HepG2 (cell line): ENCODE measurements at regions not wholly inside any gene's neighbourhood (a gene's known extent, or its start where the extent isn't known, plus 50 kb on each side); places are given as distances from the start of the nearest gene placed in this dataset.

ENCODE experiments used
- BCL6 ChIP-seq: IDR thresholded peaks from 2 replicates; pipeline ENCODE4 v1.6.1; 2016; ENCODE audit warnings: missing genetic modification reagents, missing compliant biosample characterization
- BORCS8-MEF2B ChIP-seq: sonication (generic); formaldehyde crosslinking; IDR thresholded peaks from 2 replicates; pipeline ENCODE4 v1.8.0; 2022; ENCODE audit warnings: mild to moderate bottlenecking, missing genetic modification reagents
- CCDC6 ChIP-seq: sonication (generic); formaldehyde crosslinking; IDR thresholded peaks from 2 replicates; pipeline ENCODE4 v1.8.1; 2022; ENCODE audit warnings: mild to moderate bottlenecking, missing genetic modification reagents, moderate library complexity
- FOSL2 ChIP-seq: sonication (generic); formaldehyde crosslinking; IDR thresholded peaks from 2 replicates; pipeline ENCODE4 v1.4.0; 2020; ENCODE audit warnings: missing genetic modification reagents
- FOXC1 ChIP-seq: sonication (generic); formaldehyde crosslinking; IDR thresholded peaks from 2 replicates; pipeline ENCODE4 v1.8.0; 2022; ENCODE audit warnings: mild to moderate bottlenecking, missing genetic modification reagents, borderline replicate concordance
- SIN3B ChIP-seq: fragments of 150-350 bp; IDR thresholded peaks from 2 replicates; pipeline ENCODE4 v1.6.1; 2014; ENCODE audit warnings: low read length
- SMAD3 ChIP-seq: sonication (generic); formaldehyde crosslinking; IDR thresholded peaks from 2 replicates; pipeline ENCODE4 v1.4.0; 2020; ENCODE audit warnings: missing genetic modification reagents
- ZC3H4 ChIP-seq: sonication (generic); formaldehyde crosslinking; IDR thresholded peaks from 2 replicates; pipeline ENCODE4 v1.4.0; 2020; ENCODE audit warnings: missing genetic modification reagents, borderline replicate concordance
- ZIK1 ChIP-seq: sonication (generic); formaldehyde crosslinking; IDR thresholded peaks from 2 replicates; pipeline ENCODE4 v1.5.0; 2020; ENCODE audit warnings: mild to moderate bottlenecking, low read depth, missing genetic modification reagents, borderline replicate concordance
- ZMYM3 ChIP-seq: sonication (generic); formaldehyde crosslinking; IDR thresholded peaks from 2 replicates; pipeline ENCODE4 v1.5.1; 2020; ENCODE audit warnings: mild to moderate bottlenecking, missing genetic modification reagents
- ZNF264 ChIP-seq: sonication (generic); formaldehyde crosslinking; IDR thresholded peaks from 2 replicates; pipeline ENCODE4 v1.4.0; 2020; ENCODE audit warnings: missing genetic modification reagents
- ZNF788 ChIP-seq: sonication (generic); formaldehyde crosslinking; IDR thresholded peaks from 2 replicates; pipeline ENCODE4 v1.5.0; 2020; ENCODE audit warnings: mild to moderate bottlenecking, missing genetic modification reagents, borderline replicate concordance
- ZSCAN30 ChIP-seq: sonication (generic); formaldehyde crosslinking; IDR thresholded peaks from 2 replicates; pipeline ENCODE4 v1.5.0; 2020; ENCODE audit warnings: mild to moderate bottlenecking, missing genetic modification reagents
- TF ChIP-seq, protein P1 (sequence below): sonication (generic); formaldehyde crosslinking; IDR thresholded peaks from 2 replicates; pipeline ENCODE4 v1.4.0; 2020; ENCODE audit warnings: missing genetic modification reagents
- TF ChIP-seq, protein P2 (sequence below): sonication (generic); formaldehyde crosslinking; IDR thresholded peaks from 2 replicates; pipeline ENCODE4 v1.4.0; 2020; ENCODE audit warnings: mild to moderate bottlenecking, low read depth, missing genetic modification reagents
- TF ChIP-seq, protein P3 (sequence below): sonication (generic); formaldehyde crosslinking; IDR thresholded peaks from 2 replicates; pipeline ENCODE4 v1.5.0; 2020; ENCODE audit warnings: mild to moderate bottlenecking, missing genetic modification reagents, borderline replicate concordance
- TF ChIP-seq, protein P4 (sequence below): sonication (generic); formaldehyde crosslinking; IDR thresholded peaks from 2 replicates; pipeline ENCODE4 v1.4.0; 2020; ENCODE audit warnings: mild to moderate bottlenecking, missing genetic modification reagents
- TF ChIP-seq, protein P5 (sequence below): sonication (generic); formaldehyde crosslinking; IDR thresholded peaks from 2 replicates; pipeline ENCODE4 v1.9.0; 2021; ENCODE audit warnings: missing genetic modification reagents, mild to moderate bottlenecking, borderline replicate concordance

DNA sequence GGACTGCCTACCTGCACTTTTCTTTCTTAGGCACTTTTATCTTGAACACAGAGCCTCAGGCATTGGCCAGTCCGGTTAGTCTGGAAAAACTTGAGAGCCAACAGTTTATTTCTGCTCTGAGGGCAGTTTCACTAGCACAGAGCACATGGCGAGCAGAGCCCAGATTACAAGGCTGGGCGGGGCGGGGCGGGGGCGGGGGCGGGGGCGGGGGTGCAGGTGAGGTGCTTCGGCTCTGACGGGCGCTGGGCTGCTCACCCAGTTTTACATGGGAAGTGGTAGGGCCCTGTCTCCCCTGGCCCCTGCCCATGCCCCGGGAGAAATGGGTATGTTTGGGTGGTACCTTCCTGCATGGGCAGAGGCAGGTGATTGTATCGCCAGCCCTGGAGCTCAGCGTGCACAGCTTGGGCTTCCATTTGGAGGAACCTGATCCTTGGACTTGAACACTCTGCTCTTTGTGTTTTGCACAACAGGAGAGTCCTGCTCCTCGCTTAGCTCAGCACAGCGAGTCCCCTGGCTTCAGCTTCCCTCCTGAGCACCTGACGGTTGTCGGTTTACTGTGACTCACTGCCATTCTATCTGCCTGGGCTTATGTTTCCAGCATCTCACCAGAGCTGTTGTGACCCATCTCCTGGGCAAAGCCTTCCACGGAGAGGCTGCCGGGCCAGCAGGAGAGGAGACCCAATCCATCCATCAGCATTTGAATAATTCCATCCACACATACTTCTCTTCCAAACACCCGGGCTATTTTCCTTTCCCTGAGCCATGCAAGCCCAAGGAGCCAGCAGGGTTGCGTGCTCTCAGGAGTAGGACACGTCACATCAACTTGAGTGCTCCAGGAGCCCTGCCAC, 108.5 kb downstream of the ARF6 start (continued):
- TF ChIP-seq, protein P1, sequence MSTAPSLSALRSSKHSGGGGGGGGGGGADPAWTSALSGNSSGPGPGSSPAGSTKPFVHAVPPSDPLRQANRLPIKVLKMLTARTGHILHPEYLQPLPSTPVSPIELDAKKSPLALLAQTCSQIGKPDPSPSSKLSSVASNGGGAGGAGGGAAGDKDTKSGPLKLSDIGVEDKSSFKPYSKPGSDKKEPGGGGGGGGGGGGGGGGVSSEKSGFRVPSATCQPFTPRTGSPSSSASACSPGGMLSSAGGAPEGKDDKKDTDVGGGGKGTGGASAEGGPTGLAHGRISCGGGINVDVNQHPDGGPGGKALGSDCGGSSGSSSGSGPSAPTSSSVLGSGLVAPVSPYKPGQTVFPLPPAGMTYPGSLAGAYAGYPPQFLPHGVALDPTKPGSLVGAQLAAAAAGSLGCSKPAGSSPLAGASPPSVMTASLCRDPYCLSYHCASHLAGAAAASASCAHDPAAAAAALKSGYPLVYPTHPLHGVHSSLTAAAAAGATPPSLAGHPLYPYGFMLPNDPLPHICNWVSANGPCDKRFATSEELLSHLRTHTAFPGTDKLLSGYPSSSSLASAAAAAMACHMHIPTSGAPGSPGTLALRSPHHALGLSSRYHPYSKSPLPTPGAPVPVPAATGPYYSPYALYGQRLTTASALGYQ (CRISPR knock-in tag) = no peak
- TF ChIP-seq ZIK1 = 0 out of 2 replicates have a peak, but pooled peaks have one; percentile 46
- no peak; the same call in 1 of the 2 replicates for TF ChIP-seq CCDC6 (CRISPR knock-in tag)
- TF ChIP-seq SIN3B = no peak
- no peak for TF ChIP-seq ZSCAN30
- no peak for TF ChIP-seq BORCS8-MEF2B (CRISPR knock-in tag)
- no peak; the same call in 1 of the 2 replicates for TF ChIP-seq ZNF788
- TF ChIP-seq, protein P2, sequence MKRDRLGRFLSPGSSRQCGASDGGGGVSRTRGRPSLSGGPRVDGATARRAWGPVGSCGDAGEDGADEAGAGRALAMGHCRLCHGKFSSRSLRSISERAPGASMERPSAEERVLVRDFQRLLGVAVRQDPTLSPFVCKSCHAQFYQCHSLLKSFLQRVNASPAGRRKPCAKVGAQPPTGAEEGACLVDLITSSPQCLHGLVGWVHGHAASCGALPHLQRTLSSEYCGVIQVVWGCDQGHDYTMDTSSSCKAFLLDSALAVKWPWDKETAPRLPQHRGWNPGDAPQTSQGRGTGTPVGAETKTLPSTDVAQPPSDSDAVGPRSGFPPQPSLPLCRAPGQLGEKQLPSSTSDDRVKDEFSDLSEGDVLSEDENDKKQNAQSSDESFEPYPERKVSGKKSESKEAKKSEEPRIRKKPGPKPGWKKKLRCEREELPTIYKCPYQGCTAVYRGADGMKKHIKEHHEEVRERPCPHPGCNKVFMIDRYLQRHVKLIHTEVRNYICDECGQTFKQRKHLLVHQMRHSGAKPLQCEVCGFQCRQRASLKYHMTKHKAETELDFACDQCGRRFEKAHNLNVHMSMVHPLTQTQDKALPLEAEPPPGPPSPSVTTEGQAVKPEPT (CRISPR knock-in tag) = no peak
- TF ChIP-seq BCL6 (CRISPR knock-in tag) = peak; percentile 12; the same call in 1 of the 2 replicates
- TF ChIP-seq, protein P3, sequence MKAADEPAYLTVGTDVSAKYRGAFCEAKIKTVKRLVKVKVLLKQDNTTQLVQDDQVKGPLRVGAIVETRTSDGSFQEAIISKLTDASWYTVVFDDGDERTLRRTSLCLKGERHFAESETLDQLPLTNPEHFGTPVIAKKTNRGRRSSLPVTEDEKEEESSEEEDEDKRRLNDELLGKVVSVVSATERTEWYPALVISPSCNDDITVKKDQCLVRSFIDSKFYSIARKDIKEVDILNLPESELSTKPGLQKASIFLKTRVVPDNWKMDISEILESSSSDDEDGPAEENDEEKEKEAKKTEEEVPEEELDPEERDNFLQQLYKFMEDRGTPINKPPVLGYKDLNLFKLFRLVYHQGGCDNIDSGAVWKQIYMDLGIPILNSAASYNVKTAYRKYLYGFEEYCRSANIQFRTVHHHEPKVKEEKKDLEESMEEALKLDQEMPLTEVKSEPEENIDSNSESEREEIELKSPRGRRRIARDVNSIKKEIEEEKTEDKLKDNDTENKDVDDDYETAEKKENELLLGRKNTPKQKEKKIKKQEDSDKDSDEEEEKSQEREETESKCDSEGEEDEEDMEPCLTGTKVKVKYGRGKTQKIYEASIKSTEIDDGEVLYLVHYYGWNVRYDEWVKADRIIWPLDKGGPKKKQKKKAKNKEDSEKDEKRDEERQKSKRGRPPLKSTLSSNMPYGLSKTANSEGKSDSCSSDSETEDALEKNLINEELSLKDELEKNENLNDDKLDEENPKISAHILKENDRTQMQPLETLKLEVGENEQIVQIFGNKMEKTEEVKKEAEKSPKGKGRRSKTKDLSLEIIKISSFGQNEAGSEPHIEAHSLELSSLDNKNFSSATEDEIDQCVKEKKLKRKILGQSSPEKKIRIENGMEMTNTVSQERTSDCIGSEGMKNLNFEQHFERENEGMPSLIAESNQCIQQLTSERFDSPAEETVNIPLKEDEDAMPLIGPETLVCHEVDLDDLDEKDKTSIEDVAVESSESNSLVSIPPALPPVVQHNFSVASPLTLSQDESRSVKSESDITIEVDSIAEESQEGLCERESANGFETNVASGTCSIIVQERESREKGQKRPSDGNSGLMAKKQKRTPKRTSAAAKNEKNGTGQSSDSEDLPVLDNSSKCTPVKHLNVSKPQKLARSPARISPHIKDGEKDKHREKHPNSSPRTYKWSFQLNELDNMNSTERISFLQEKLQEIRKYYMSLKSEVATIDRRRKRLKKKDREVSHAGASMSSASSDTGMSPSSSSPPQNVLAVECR (CRISPR knock-in tag) = peak; percentile 55; the same call in 1 of the 2 replicates
- TF ChIP-seq ZMYM3 (CRISPR knock-in tag) = 0 out of 2 replicates have a peak, but pooled peaks have one; percentile 52
- TF ChIP-seq ZC3H4 (CRISPR knock-in tag) = no peak
- TF ChIP-seq, protein P4, sequence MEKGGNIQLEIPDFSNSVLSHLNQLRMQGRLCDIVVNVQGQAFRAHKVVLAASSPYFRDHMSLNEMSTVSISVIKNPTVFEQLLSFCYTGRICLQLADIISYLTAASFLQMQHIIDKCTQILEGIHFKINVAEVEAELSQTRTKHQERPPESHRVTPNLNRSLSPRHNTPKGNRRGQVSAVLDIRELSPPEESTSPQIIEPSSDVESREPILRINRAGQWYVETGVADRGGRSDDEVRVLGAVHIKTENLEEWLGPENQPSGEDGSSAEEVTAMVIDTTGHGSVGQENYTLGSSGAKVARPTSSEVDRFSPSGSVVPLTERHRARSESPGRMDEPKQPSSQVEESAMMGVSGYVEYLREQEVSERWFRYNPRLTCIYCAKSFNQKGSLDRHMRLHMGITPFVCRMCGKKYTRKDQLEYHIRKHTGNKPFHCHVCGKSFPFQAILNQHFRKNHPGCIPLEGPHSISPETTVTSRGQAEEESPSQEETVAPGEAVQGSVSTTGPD (CRISPR knock-in tag) = no peak
- TF ChIP-seq, protein P5, sequence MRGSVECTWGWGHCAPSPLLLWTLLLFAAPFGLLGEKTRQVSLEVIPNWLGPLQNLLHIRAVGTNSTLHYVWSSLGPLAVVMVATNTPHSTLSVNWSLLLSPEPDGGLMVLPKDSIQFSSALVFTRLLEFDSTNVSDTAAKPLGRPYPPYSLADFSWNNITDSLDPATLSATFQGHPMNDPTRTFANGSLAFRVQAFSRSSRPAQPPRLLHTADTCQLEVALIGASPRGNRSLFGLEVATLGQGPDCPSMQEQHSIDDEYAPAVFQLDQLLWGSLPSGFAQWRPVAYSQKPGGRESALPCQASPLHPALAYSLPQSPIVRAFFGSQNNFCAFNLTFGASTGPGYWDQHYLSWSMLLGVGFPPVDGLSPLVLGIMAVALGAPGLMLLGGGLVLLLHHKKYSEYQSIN (CRISPR knock-in tag) = no peak
- TF ChIP-seq ZNF264 (CRISPR knock-in tag) = no peak
- peak; percentile 73 for TF ChIP-seq FOXC1
- peak; percentile 87 for TF ChIP-seq FOSL2 (CRISPR knock-in tag)
- no peak; the same call in 1 of the 2 replicates for TF ChIP-seq SMAD3
